Ishikawa (cell line): ENCODE measurements at regions not wholly inside any gene's neighbourhood (a gene's known extent, or its start where the extent isn't known, plus 50 kb on each side); places are given as distances from the start of the nearest gene placed in this dataset.

Source experiments
- CEBPB ChIP-seq: IDR thresholded peaks from 2 replicates; pipeline ENCODE4 v1.6.1; 2012
- CREB1 ChIP-seq: IDR thresholded peaks from 2 replicates; pipeline ENCODE4 v1.6.1; 2012; ENCODE audit warnings: low read depth
- EGR1 ChIP-seq: IDR thresholded peaks from 2 replicates; pipeline ENCODE4 v1.6.1; 2012
- EP300 ChIP-seq: IDR thresholded peaks from 2 replicates; pipeline ENCODE4 v1.6.1; 2012; ENCODE audit warnings: borderline replicate concordance
- FOXM1 ChIP-seq: IDR thresholded peaks from 2 replicates; pipeline ENCODE4 v1.6.1; 2012; ENCODE audit warnings: low read depth, borderline replicate concordance
- NFIC ChIP-seq: IDR thresholded peaks from 2 replicates; pipeline ENCODE4 v1.6.1; 2012
- RAD21 ChIP-seq: IDR thresholded peaks from 2 replicates; pipeline ENCODE4 v1.6.1; 2012; ENCODE audit warnings: low read depth
- TAF1 ChIP-seq: IDR thresholded peaks from 2 replicates; pipeline ENCODE4 v1.6.1; 2012; ENCODE audit warnings: low read depth, mild to moderate bottlenecking
- TCF12 ChIP-seq: IDR thresholded peaks from 2 replicates; pipeline ENCODE4 v1.6.1; 2012; ENCODE audit warnings: low read depth
- TEAD4 ChIP-seq: IDR thresholded peaks from 2 replicates; pipeline ENCODE4 v1.6.1; 2012
- YY1 ChIP-seq: IDR thresholded peaks from 2 replicates; pipeline ENCODE4 v1.6.1; 2012; ENCODE audit warnings: low read depth
- ZBTB7A ChIP-seq: IDR thresholded peaks from 2 replicates; pipeline ENCODE4 v1.6.1; 2012; ENCODE audit warnings: low read depth
- TF ChIP-seq, protein P1 (sequence below): IDR thresholded peaks from 2 replicates; pipeline ENCODE4 v1.6.1; 2012
- TF ChIP-seq, protein P2 (sequence below): IDR thresholded peaks from 2 replicates; pipeline ENCODE4 v1.6.1; 2012
- TF ChIP-seq, protein P3 (sequence below): IDR thresholded peaks from 2 replicates; pipeline ENCODE4 v1.6.1; 2012; ENCODE audit warnings: low read depth, mild to moderate bottlenecking

DNA sequence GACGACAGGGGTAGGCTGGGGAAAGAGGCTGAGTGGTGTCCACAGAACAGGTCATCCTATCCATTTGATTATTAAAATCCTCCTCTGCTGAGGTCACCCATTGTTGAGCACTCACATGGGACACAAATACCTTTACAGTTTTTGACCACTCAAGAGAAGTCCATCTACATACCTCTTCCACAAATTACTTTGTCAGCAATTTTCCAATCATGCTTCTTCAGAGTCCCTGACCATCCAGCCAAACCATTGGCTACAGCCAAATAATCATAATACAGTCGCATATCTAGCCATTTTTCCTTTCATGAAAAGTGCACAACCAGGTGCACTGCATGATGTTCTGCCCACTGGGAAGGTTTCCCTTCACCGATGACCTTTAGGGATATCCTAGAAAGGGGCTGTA lies 407.4 kb downstream of the TEX13C start:
- TF ChIP-seq TCF12 (no peak), FOXM1 (no peak), EP300 (no peak), YY1 (no peak), CEBPB (no peak), TEAD4 (no peak), RAD21 (no peak), CREB1 (no peak), EGR1 (no peak), NFIC (no peak), TAF1 (no peak)
- TF ChIP-seq, protein P1, sequence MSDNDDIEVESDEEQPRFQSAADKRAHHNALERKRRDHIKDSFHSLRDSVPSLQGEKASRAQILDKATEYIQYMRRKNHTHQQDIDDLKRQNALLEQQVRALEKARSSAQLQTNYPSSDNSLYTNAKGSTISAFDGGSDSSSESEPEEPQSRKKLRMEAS = no peak
- TF ChIP-seq, protein P2, sequence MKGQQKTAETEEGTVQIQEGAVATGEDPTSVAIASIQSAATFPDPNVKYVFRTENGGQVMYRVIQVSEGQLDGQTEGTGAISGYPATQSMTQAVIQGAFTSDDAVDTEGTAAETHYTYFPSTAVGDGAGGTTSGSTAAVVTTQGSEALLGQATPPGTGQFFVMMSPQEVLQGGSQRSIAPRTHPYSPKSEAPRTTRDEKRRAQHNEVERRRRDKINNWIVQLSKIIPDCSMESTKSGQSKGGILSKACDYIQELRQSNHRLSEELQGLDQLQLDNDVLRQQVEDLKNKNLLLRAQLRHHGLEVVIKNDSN = no peak
- TF ChIP-seq, protein P3, sequence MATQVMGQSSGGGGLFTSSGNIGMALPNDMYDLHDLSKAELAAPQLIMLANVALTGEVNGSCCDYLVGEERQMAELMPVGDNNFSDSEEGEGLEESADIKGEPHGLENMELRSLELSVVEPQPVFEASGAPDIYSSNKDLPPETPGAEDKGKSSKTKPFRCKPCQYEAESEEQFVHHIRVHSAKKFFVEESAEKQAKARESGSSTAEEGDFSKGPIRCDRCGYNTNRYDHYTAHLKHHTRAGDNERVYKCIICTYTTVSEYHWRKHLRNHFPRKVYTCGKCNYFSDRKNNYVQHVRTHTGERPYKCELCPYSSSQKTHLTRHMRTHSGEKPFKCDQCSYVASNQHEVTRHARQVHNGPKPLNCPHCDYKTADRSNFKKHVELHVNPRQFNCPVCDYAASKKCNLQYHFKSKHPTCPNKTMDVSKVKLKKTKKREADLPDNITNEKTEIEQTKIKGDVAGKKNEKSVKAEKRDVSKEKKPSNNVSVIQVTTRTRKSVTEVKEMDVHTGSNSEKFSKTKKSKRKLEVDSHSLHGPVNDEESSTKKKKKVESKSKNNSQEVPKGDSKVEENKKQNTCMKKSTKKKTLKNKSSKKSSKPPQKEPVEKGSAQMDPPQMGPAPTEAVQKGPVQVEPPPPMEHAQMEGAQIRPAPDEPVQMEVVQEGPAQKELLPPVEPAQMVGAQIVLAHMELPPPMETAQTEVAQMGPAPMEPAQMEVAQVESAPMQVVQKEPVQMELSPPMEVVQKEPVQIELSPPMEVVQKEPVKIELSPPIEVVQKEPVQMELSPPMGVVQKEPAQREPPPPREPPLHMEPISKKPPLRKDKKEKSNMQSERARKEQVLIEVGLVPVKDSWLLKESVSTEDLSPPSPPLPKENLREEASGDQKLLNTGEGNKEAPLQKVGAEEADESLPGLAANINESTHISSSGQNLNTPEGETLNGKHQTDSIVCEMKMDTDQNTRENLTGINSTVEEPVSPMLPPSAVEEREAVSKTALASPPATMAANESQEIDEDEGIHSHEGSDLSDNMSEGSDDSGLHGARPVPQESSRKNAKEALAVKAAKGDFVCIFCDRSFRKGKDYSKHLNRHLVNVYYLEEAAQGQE = no peak

DNA sequence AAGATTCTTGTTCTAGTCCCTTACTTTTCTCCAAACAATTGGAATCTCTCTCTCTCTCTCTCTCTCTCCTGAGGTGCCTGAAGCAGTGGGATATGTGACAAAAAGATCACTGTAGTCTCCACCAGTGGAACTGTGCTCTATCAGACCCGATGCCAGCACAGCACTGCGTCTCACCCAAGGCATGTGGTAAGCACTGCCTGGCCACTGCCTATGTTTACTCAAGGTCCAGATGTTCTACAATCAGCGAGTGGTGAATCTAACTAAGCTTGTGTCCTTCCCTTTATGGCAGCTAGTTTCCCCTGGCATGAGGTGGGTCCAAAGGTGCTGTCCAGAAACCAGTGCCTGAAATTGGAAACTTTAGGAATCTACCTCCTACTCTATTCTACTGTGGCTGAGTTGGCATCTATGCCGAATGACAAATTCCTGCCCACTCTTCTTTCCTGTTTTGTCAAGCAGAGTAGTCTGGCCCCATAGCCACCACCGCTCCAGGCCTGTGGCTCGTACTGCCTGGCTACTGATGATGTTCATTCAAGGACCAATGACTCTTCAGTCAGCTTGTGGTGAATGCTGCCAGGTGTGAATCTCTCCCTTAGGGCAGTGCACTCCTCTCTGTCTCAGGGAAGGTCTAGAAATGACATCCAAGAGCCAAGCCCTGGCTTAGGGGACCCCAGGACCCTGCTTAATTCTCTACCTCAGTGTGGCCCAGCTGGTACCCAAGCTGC lies 416.5 kb downstream of the TEX13C start:
- TF ChIP-seq EGR1 (no peak), ZBTB7A (no peak), TCF12 (no peak), TAF1 (no peak), CREB1 (no peak), NFIC (no peak), CEBPB (no peak), TEAD4 (no peak), YY1 (no peak), RAD21 (no peak), FOXM1 (no peak), EP300 (no peak)
- TF ChIP-seq, protein P2 = no peak
- TF ChIP-seq, protein P3 = no peak
- TF ChIP-seq, protein P1 = no peak

DNA sequence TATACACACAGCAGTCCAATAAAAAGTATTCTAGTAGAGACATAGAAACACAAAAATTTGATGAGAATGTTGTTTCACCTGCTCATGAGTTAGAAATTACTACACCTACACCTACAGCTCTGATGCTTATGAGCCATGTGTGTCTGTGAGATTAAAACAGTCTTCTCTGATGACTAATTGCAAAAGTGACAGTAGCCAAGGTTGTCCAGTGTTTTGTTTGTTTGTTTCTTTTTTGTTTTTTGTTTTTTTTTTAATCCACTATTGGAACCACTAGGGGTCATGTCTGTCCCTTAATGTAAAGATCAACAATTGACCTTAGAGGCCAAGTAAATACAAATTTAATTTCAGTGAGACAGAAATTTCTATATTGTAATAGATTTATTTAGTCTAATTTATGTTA lies 423.1 kb downstream of the TEX13C start:
- no peak for TF ChIP-seq CREB1
- no peak for TF ChIP-seq FOXM1
- TF ChIP-seq TEAD4 = no peak
- no peak for TF ChIP-seq NFIC
- no peak for TF ChIP-seq YY1
- no peak for TF ChIP-seq TCF12
- TF ChIP-seq ZBTB7A = no peak
- no peak for TF ChIP-seq CEBPB
- TF ChIP-seq EP300 = no peak
- TF ChIP-seq, protein P2 = no peak
- TF ChIP-seq RAD21 = no peak
- no peak for TF ChIP-seq TAF1
- no peak for TF ChIP-seq EGR1
- TF ChIP-seq, protein P3 = no peak
- TF ChIP-seq, protein P1 = no peak
